ENCODE measurements at regions not wholly inside any gene's neighbourhood (a gene's known extent, or its start where the extent isn't known, plus 50 kb on each side); places are given as distances from the start of the nearest gene placed in this dataset.
"Not testable (repeated sequence)": the region's sequence is repeated elsewhere in the genome, so short reads cannot be mapped to it uniquely, and the experiment has no call there.

GRCh38 chr4:127484117-127484516 lies 148.6 kb upstream of the INTU start:
- DNase-seq (ENCODE audit: low read depth) = no peak

DNA sequence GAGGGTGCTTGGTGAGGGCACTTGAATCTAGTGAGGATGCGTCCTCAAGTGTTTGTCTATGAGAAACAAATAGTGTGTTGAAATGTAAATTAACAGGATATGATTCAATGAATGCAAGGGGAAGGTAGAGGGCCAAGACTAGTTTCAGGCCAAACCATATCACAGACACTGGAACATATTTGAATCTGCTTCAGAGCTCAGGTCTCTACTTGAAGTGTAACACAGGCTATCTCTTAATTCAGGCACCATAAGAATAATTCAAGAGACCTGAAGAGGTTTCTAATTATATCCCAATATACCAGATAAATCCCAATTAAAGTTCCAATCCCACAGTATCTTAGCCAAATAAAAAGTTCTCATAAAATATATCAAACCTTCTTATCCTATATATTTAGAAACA lies 146.5 kb upstream of the INTU start:
- no peak for DNase-seq (ENCODE audit: low read depth)

GRCh38 chr4:127491571-127491970 lies 141.2 kb upstream of the INTU start:
- no peak for DNase-seq (ENCODE audit: low read depth)

DNA sequence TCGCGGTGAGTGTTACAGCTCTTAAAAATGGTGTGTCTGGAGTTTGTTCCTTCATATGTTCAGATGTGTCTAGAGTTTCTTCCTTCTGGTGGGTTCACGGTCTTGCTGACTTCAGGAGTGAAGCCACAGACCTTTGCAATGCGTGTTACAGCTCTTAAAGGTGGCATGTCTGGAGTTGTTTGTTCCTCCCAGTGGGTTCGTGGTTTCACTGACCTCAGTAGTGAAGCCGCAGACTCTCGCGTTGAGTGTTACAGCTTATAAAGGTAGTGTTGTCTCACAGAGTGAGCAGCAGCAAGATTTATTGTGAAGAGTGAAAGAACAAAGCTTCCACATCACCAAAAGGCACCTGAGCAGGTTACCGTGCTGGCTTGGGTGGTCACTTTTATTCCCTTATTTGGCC lies 135.9 kb upstream of the INTU start:
- not testable (repeated sequence) for DNase-seq (ENCODE audit: low read depth)

GRCh38 chr4:127498366-127498765 lies 134.4 kb upstream of the INTU start:
- no peak for DNase-seq (ENCODE audit: low read depth)

DNA sequence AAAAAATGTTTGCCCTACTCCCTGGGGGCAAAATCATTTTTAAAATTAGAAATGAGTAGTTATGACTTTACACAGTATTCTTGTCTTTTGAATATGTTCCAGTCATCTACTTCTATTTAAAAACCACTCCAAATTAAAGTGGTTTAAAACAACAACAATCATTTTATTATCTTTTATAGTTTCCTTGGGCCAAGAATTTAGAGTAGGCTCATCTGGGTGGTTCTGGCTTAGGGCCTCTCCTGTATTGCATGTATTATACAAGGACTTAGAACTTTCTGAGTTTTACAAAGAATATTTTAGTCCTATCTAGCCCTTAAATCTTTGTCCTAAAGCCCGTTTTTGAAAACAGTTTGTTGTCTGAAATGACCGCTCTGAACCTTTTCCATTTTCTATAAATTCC lies 132.5 kb upstream of the INTU start:
- no peak for DNase-seq (ENCODE audit: low read depth)

GRCh38 chr4:127501103-127501502 lies 131.7 kb upstream of the INTU start:
- no peak for DNase-seq (ENCODE audit: low read depth)

DNA sequence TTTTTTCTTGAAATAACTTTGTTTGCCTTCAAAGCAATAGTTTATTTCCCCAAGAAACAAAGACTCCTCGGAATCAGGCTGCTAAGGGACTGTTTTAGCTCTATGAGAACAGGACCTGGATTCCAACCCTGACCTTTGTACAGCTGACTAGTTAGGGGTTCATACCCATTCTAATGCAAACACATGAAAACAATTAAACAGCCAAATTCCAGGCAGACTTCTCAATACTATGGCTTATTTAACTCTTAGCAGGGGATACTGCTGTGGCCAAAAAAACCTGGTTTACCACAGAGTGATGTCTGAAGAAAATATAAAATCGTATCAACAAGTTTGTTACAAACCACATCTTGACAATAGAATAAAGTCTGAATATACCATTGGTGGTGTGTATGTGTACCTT lies 129.6 kb upstream of the INTU start:
- DNase-seq (ENCODE audit: low read depth) = no peak

DNA sequence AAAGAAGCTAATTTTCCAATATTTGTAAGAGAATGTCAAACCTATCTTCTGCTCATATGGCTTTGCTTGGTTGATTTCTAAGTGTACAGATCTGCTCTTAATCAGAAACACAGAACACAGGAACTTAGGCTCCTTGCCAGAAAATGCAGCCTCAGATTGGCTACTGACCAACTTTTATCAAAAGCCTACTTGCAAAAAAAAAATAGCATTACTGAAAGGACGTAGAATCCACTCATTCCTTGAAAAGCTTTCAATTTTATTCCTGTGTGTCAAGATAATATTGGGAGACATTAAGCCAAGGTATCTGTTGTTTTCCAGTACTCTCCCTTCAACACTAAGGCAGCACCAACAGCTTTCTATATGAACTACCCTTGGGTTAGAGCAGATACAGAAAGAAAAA lies 127.6 kb upstream of the INTU start:
- DNase-seq (ENCODE audit: low read depth) = peak; percentile 9

GRCh38 chr4:127506283-127506682 lies 126.5 kb upstream of the INTU start:
- no peak for DNase-seq (ENCODE audit: low read depth)

- DNase-seq (ENCODE audit: low read depth) = no peak
Observed at GRCh38 chr4:127509155-127509554, 123.6 kb upstream of the INTU start.

GRCh38 chr4:127512672-127513071 lies 120.1 kb upstream of the INTU start:
- DNase-seq (ENCODE audit: low read depth) = not testable (repeated sequence)

DNA sequence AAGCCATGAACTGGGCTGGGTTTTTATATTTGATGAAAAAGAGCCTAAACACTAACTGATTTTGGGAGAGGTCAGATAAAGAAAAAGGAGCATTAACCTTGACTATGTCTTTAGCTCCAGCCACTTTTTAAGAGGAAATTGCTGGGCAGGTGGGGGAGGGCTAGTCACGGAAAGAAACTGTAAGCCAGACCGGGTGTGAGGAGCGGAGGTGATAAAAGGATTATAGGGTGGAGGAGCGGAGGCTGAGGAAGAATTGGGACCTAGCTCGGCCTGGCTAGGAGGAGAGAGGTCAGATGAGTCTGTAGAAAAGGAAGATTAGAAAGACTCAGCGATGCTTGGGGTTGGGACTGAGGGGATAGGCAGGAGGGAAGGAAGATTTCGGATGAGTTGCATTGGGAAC lies 117.5 kb upstream of the INTU start:
- not testable (repeated sequence) for DNase-seq (ENCODE audit: low read depth)

DNA sequence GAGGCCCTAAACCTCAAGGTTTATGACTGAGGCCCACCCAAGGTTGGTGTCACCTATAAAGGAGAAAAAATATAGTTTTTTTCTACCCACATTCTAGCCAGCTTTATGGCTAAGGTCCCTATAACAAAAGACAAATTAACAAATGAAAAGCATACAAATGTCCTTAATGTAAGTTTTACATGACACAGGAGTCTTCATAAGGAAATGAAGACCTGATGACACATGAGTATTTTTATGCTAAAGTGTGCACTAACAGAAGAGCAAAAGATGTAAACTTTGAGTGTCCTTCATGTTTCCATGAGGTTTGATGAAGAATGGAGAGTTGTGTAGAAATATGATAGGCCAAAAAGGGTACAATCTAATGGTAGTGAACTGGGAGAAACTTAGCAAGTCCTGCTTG lies 114.7 kb upstream of the INTU start:
- no peak for DNase-seq (ENCODE audit: low read depth)

- no peak for DNase-seq (ENCODE audit: low read depth)
Observed at GRCh38 chr4:127521463-127521862, 111.3 kb upstream of the INTU start.

DNA sequence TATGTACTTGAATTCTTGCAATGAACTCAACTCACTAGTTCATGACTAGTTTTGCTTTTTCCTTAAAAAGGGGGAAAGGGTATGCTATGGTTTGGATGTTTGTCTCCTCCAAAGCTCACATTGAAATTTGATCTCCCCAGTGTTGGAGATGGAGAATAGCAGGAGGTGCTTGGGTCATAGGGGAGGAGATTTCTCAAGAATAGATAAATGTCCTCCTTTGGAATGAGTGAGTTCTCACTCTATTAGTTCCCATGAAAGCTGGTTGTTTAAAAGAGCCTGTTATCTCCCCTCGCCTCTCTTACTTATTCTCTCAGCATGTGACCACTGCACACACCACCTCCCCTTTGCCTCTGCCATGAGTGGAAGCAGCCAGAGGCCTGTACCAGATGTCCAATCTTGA lies 109.4 kb upstream of the INTU start:
- DNase-seq (ENCODE audit: low read depth) = no peak

GRCh38 chr4:127525608-127526007 lies 107.1 kb upstream of the INTU start:
- DNase-seq (ENCODE audit: low read depth) = no peak

DNA sequence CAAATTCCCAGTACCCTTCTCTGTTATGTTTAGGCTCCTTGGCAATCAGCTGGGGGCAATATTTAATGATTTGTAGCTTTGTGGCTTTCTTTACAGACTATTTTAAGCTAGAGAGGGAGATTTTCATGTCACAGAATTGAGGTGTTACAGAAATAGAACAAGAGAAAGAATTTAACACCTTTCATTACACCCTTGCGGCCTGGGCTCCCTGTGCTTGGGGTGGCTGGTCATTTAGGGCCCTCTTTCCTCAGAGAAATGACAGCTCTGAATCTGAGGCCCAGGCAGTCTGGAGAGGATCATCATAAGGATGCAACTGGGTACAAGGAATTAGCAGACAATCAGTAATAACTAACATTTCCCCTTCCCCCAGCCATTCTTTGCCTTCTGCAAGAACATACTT lies 104.5 kb upstream of the INTU start:
- DNase-seq (ENCODE audit: low read depth) = no peak

DNA sequence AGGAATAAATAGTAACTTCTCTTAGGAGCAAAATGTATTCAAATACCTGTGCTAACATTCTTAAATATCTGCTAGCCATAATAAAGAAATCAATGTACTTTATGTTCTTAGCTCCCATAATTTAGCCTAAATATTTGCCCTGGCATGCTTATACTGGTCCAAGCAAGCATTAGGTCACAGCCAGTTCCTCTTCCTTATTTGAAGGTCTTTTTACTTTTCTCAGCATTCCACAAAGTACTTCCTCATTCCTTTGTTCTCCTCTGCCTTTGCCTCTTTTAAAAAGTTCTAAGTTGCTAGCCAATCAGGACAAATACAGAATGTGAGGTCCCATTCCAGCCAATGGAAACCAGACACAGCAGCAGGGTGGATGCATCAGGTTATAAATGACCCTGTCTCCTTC lies 102.9 kb upstream of the INTU start:
- DNase-seq (ENCODE audit: low read depth) = not testable (repeated sequence)

DNA sequence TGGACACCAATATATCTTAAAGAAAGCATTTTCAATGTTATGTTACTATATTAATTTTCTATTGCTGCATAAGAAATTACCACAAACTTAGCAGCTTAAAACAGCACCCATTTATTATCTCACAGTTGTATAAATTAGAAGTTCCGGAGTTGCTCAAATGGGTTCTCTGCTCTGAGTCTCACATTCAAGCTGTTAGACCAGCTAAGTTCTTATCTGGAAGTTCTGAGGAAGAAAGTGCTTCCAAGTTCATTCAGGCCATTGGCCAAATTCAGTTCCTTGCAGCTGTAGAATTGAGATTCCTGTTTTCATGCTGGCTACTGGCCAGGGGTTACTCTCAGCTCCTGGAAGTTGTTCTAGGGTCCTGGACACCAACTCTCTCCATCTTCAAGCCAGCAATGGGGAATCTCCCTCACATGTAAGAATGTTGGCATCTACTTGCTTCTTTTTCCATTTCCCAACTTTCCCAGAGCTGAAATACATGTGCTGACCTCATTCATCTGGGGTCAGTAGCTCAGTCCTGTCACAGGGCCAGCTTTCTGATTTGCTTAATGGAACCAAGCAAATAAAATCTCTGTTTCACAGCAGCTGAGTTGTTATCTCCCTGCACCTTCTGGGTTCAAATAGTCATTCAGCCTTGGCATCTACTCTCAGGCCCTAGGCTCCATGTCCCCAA lies 99.6 kb upstream of the INTU start:
- no peak for DNase-seq (ENCODE audit: low read depth)

GRCh38 chr4:127534041-127534825 lies 98.5 kb upstream of the INTU start:
- no peak for DNase-seq (ENCODE audit: low read depth)

DNA sequence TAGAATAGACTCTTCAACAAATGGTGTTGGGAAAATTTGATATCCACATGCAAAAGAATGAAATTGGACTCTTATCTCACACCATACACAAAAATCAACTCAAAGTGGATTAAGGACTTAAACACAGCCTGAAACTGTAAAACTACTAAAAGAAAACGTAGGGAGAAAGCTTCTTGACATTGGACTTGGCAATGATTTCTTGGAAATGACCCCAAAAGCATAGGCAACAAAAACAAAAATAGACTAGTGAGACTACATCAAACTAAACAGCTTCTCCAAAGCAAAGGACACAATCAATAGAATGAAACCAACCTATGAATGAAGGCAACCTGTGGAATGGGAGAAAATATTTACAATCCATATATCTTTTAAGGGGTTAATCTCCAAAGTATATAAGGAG lies 94.7 kb upstream of the INTU start:
- DNase-seq (ENCODE audit: low read depth) = no peak

DNA sequence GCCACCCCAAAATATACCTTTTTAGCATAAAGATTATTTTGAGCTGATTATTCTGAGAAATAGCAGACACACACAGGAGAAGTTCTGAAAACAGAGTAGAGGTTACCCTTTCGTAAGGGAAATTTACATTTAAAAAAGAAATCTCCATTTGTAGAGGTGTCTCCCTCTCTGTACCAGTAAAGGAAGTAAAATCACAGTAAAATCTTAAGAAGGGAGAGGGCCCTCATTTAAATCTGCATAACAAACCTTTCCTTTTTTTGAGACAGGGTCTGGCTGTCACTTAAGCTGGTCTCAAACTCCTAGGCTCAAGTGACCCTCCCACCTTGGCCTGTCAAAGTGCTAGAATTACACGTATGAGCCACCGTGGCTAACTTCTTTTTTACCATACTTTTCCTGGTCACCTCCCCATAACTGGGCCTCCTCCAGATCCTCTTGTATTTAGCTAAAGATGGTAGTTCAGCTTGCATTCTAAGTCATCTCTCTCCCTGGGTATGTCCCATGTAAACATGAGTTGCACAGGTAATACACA lies 92.2 kb upstream of the INTU start:
- no peak for DNase-seq (ENCODE audit: low read depth)

DNA sequence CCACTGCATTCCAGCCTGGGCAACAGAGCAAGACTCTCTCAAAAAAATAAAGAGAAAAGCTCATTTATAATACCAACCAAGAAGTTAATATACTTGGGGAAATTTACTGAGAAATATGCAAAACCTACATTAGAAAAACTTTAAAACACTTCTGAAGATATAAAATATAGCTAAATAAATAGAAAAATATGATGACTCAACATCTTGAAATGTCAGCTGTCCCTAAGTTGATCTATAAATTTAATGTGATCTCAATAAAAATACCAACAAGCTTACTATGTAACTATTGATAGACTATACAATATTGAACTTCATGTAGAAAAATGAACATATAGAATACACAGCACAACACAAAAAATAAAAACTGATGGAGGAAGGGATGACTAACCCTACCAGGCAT lies 87.5 kb upstream of the INTU start:
- no peak for DNase-seq (ENCODE audit: low read depth)

All from GM04504 (cell line).